GM19372 (cell line): ENCODE measurements at regions not wholly inside any gene's neighbourhood (a gene's known extent, or its start where the extent isn't known, plus 50 kb on each side); places are given as distances from the start of the nearest gene placed in this dataset.

Experiments used
- ATAC-seq: cut with Tn5 transposase; IDR thresholded peaks from one replicate; pipeline ENCODE4 v1.9.1; 2021; ENCODE audit warnings: mild to moderate bottlenecking, low read depth, moderate library complexity; ENCODE audit not compliant: unreplicated experiment

DNA sequence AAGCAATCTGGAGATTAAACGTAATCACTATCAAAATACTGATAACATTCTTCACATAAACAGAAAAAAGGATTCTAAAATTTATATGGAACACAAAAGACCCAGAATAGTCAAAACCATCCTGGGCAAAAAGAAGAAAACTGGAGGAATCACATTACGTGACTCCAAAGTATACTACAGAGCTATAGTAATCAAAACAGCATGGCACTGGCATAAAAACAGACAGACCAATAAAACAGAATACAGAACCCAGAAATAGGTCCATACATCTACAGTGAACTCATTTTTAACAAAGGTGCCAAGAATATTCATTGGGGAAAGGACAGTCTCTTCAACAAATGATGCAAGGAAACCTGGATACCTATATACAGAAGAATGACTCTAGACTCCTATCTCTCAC lies 621.9 kb upstream of the CCDC54 start:
- no peak for ATAC-seq

DNA sequence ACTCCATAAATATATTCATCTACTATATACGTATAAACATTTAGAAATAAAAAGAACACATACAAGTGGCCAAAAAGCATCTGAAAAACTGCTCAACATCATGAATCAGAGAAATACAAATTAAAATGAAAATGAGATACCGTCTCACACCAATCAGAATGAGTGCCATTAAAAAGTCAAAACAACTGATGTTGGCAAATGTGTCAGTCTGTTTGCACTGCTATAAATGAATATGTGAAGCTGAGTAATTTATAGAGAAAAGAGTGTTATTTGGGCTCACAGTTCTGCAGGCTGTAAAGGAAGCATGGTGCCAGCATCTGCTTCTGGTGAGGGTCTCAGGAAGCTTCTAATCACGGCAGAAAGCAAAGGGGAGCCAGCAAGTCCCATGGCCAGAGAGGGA lies 620.3 kb upstream of the CCDC54 start:
- ATAC-seq: no peak

DNA sequence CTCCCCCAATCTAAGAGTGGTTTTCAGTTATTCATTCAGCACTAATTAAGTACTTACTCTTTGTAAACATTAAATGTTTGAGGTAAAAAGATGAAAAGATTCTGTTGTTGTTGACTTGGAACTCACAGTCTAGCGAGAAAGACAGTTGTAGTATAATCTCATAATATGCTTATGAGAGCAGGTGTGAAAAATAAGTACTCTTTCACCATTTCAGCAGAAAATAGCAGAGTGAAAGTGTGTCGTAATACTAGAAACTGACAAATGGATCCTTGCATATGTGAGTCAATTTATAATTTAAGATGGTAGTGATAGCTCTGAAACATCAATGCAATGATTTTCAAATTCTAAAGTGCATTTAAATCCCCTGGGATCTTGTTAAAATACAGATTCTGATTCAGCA lies 618.8 kb upstream of the CCDC54 start:
- ATAC-seq: no peak

DNA sequence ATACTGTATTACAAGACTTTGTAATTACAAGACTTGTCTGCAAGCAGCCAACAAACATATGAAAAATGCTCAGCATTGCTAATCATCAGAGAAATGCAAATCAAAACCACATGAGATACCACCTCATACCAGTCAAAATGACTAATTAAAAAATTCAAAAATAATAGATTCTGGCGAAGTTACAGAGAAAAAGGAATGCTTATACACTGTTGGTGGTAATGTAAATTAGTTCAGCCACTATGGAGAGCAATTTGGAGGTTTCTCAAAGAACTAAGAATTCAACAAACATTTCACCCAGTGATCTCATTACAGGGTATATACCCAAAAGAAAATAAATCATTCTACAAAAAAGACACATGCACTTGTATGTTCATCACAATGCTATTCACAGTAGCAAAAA lies 617.5 kb upstream of the CCDC54 start:
- no peak for ATAC-seq

DNA sequence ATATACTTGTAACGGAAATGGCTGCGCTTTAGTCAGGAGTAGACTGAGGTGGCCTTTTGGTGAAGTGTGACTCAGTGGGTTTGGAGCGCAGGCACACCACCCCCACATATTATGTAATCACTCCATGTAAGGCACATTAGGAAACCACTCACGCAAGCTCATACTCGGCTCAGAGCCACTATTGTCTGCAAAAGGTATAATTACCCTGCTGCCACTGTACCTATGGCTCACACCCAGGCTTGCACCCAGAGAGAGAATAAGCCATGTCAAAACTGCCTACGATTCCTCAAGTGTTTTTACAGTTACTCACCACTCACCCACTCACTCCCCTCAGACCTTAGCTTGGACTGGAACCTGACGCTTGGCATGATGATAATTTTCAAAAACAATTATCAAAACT lies 611.9 kb upstream of the CCDC54 start:
- no peak for ATAC-seq

DNA sequence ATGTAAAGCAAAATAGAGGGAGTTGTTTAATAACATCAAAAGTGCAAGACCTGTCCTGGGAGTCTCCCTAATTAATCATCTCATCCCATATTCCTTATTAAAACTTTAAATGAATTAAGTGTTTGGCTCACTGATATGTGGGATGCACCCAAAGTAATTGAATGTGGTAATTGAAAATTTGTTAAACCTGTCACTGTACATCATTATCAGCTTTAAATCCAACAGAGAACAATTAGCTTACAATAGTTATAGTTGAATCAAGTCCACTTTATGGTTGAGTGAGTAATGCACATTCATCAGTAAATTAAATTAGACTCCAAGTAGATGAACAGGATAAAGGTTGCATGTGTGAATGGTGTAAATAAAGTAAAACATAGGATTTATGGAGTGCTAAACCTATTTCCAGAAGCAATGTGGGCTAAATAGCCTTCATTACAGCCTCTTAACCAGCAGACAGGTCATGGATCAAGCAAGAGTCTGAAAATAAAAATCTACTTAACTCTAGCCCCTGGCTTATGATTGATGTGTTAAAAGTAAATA lies 608.2 kb upstream of the CCDC54 start:
- ATAC-seq: no peak

DNA sequence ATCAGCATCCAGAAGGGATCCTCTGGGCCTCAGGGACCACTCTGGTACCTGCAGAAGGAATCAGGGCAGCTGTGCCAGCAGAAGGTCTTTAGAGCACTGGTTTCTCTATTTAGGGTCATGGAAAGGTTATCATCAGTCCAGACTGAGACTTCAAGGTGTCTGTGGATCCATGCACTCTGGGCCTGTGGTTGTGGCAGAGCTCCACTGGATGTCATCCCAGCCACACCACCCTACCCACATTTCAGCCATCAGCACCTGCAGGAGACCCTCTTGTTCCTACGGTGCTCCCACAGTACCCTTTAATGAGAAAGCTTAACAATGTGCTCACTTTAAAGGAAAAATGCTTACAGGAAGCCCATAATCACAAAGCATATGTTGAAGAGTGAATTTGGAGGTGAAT lies 603.4 kb upstream of the CCDC54 start:
- no peak for ATAC-seq

DNA sequence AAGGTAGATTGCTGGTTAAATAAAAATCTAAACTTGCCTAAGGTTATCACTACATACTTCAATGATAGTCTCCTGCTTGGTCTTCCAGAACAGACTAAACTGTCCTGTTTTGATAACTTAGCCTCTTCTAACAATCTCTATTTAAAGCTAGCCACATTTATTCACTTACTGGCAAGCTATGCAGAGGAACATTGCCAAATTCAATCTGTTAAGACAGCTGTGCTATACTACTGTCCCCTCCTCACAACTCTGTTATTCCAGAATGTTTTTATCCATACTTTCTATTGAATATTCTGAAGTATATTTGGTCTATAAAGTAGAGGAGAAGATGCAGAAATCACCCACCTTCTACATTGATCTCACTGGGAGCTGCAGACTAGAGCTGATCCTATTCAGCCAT lies 594.0 kb upstream of the CCDC54 start:
- no peak for ATAC-seq

DNA sequence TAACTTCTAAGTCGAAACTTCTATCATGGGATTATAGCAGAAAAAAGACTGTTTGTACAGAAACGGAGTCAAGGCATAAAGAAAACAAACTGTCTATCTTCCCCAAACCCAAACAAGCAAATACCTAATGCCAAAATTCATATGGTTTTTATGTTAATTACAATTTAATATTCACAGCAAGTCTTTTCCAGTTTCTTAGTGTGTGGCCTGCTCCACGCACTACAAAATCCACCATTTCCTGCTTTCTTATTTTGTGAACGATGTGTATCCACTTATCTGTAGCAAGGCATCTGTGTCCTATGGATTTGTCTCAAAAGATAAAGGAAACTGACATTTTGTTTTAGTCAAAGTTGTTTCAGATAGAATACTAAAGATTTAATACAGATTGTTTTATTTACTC lies 588.0 kb upstream of the CCDC54 start:
- ATAC-seq: no peak

DNA sequence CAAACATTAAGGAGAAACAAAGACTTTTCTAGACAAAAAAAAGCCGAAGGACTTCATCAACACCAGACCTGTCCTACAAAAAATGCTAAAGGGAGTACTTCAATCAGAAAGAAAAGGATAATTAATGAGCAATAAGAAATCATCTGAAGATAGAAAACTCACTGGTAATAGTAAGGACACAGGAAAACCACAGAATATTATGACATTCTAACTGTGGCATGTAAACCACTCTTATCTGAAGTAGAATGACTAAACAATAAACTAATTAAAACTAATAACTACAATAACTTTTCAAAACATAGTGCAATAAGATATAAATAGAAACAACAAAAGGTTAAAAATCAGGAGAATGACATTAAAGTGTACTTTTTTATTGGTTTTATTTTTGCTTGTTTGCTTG lies 584.5 kb upstream of the CCDC54 start:
- ATAC-seq: no peak

DNA sequence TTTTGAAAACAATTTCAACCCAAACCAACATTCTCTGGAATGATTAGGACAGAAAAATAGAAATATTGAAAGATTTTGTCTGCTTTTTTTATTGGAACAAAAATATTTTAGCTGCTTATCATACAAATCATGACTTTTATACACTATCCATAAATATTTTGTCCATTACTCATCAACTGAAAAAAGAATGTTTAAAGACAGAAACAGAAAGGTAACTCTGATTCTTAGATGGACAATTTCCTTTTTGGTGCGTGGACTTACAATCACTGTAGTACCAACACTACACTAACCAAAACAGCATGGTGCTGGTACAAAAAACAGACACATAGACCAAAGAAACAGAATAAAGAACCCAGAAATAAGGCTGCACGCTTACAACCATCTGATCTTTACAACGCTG lies 582.8 kb upstream of the CCDC54 start:
- ATAC-seq: no peak

DNA sequence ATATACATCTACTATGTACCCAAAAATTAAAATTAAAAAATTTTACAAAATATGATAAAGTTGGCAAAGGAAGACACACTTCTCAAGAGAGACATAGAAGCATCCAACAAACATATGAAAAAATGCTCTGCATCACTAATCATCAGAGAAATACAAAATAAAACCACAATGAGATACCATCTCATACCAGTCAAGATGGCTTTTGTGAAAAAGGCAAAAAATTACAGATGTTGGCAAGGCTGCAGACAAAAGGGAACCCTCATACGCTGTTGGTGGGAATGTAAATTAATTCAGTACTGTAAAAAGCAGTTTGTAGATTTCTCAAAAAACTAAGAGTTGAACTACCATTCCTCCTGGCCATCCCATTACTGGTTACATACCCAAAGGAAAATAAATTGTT lies 581.7 kb upstream of the CCDC54 start:
- no peak for ATAC-seq

DNA sequence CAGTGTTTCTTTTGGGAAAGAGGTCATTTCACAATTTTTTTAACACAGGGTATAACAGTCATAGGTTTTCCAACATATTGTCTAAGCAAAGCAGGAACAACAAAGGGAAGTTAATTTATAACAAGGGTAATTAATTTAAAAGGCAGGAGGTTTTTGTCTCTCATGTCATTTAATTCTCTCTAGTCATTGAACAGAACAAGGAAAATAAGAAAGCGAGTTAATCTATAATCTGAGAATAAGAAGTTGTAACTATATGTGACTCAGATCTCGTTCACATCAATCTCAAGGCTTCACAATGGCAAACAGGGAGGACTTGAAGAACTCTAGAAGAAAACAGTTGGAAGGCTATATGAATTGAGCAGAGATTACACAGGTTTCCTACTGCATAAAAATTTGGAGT lies 579.8 kb upstream of the CCDC54 start:
- ATAC-seq: no peak

DNA sequence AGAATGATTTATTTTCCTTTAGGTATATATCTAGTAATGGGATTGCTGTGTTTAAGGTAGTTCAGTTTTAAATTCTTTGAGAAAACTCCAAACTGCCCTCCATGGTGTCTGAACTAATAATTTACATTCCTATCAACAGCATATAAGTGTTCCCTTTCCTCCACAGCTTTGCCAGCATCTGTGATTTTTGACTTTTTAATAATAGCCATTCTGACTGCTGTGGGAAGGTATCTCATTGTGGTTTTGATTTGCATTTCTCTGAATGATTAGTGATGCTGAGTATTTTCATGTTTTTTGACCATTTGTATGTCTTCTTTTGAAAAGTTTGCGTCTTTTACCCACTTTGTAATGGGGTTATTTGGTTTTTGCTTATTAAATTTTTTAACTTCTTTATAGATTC lies 571.6 kb upstream of the CCDC54 start:
- no peak for ATAC-seq

DNA sequence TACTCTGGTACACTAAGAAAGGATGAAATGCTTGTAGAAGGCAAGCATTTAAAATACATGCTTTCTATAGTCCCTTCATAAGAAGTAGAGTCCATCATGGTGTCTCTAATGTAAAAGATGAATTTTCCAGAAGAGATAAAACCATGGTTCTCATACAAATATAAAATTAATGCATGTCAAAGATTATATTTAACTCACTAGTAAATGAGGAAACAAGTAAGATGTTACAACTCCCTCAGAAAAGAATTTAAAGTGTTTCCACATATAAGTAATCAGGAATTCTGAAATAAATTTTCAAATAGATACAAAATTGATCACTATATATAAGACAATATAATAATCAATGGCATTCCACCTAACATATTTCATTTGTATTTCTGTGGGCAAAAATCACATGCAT lies 570.3 kb upstream of the CCDC54 start:
- no peak for ATAC-seq

DNA sequence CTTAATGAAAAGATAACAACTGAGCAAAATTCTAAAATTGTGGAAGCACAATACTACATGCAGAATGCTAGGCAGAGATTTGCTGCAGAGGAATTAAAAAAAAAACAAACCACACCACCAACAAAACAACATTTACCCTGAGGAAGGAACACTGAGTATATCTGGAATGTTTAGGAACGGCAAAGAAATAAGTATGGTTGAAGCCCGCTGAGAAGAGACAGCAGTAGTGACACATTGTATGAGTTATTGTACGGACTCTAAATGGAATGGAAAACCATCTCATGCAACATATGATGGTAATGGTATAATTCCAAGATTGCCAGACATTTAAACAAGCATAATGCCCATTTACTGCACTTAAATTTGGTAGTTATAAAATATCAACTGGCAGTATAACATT lies 568.2 kb upstream of the CCDC54 start:
- no peak for ATAC-seq

DNA sequence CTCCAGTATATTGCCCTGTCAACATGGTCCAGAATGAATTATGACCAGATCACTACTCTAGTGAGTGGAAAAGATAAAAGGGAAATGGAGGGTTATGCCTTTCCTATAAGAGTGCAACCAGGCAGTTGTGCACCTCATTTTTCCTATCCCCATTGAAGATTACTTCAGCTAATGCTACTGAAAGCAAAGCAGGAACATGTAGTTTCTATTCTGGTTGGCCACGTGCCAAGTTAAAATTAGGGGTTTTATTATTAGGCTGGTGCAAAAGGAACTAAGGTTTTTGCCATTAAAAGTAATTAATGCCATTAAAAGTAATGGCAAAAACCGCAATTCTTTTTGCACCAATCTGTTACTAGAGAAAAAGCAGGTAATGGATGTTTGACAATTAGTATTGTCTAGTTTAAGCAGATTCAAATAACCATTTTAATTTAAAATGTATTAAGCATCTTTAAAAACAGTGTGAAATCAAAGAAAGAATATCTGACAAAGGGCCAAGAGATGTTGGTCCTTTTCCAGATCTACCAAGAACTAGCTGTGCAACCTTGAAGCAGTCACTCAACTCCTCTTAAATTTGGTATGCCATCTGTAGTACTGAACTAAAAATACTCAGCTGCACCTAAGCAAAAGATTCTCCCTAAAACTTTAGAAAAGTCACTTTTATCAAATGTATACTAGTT lies 567.5 kb upstream of the CCDC54 start:
- ATAC-seq: no peak

DNA sequence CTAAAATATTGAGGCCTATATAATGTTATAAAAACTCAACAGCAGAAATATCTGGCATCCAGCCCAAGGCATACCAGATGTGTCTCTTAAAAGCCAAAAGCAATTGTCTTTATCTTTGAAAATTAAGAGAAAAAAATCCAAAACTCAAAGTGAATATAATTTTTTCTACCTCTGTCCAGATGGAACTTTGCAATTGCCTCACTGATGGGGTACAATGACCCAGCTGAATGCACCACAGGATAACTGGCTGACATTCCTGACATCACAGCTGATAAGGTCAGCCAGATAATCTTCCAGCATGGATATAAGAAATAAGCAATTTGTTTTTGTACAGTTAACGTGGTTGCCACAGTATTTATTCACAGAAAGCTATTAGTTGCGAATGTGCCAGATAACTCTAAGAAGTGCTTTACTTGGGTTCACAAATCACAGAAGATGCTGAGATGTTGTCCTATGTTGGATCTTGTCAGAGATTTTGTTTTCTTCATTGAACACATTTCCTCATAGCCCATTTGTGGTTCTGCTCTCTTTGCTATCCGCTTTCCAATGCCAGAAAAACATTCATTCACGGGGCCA lies 566.9 kb upstream of the CCDC54 start:
- ATAC-seq: no peak

DNA sequence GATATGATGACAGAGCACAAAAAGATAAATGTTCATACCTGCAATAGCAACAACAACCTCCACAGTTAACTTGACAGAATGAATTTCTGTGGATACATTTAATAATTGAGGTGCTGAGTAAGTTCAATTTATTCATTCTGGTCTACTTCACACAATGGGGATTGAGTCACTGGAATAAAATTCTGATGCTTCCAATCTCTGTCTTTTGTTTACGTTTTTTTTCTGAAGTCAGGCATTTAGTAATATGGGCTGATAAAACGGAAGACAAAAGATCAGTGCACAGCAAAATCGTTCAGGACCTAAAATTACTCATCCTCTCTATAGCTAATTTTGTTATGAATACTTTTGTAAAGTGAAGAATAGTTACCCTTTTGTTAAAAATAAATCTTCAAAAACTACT lies 565.9 kb upstream of the CCDC54 start:
- no peak for ATAC-seq

DNA sequence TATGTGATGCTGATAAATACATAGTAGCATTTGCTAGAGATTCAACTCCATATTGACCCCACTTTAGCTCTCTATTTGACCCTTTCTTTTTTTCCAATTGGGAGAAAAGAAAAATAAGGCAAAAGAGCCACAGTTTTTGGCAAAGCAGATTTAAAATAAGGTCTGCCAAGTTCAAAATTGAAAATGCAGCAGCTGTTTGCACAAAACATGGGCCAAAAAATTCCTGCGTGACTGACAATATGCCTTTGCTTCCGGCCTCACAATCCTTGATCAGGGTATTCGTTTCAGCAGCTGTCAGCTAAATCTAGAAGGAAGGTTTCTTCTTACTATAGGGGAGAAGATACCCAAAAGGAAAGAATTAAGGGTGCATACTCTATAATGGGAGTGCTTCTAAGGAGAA lies 563.5 kb upstream of the CCDC54 start:
- ATAC-seq: no peak

DNA sequence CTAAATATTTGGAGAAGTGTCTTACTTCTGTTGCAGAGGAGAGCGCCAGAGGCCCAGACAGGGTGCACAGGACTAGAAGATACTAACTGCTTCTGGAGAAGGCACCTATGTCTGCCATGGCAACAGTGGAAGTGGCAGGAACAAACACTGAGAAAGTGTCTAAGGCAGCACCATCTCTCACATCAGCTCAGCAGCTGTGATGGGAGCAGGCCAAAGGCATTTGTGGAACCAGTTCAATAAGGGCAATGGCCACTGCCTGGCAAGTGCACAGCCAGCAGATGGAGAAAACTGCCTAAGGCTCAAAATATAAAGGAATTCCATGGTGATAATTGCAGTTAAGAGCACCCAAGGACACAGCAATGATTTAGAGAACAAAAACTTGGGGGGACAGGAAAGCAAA lies 563.0 kb upstream of the CCDC54 start:
- ATAC-seq: no peak

DNA sequence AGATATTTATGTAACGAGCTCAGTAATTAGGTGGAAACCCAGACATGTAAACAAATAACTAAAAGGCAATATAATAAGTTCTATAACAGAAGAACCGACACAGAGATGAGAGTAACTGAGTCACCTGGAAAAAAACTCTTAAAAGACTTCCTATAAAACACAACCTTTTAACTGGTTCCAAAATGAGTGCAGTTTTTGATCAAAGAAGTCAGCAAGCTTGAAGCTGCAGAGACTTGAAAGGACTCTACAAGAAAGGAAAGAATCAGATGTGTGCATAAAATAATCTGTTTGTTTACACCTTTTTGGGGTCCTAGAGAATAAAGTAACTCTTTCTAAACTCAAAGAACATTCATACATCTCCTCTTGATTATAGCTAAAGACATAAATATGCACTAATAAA lies 560.4 kb upstream of the CCDC54 start:
- no peak for ATAC-seq

DNA sequence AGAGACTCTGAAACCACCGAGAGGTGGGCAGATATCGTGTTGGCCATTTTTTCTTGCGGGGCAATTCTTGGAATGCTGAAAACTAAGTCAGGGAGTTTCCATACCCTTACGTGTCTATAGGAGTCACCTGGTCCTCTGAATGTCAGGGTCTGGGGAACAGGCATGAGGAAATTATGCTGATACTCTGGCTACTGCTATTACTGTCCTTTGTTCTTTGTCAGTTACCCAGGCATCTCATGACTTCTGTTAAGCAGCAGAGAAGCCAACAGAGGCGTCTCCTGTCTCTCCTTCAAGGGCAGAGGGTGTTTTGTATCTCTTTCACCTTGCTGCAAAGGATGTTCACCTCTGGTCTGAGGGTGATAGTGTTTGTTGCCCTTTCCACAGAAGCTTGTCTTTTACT lies 559.5 kb upstream of the CCDC54 start:
- ATAC-seq: no peak
